ENCODE measurements at regions not wholly inside any gene's neighbourhood (a gene's known extent, or its start where the extent isn't known, plus 50 kb on each side); places are given as distances from the start of the nearest gene placed in this dataset.

- no peak for TF ChIP-seq CTCF (IDR thresholded peaks at IDR 0.05)
- no peak for TF ChIP-seq POLR2A (IDR thresholded peaks at IDR 0.05; ENCODE audit: low read depth)
- TF ChIP-seq EP300 (IDR thresholded peaks at IDR 0.05) = no peak
These were observed 519.8 kb downstream of the TLE4 start for GRCh38 chr9:80091526-80091925.
